Right lung (tissue), 2 donors: ENCODE measurements at regions not wholly inside any gene's neighbourhood (a gene's known extent, or its start where the extent isn't known, plus 50 kb on each side); places are given as distances from the start of the nearest gene placed in this dataset.
A peak's percentile ranks its signal among the peaks of the same experiment; 100 is the strongest.

Source experiments
- DNase-seq, 2 donors: peaks; one replicate each; pipeline ENCODE4 v3.0.0-alpha.2; 2013

DNA sequence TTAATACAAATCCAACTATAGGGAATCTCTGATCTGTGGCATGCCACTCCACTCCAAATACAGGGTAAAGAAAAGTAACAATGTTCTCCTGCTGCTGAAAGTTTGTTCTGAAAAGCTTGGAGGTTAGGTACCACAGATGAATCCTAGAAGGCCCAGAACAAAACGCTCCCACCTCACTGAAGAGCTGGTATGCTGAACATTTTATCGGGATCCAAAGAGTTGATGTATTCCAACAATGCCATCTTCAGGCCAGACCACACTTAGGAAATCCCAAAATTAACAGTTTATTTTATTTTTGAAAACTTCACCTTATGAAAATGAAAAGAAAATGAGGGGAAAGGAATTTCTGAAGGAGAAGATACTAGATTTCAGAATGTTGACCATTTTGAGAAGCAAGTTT is 145.1 kb upstream of the CDH19 start:
- no peak for DNase-seq

DNA sequence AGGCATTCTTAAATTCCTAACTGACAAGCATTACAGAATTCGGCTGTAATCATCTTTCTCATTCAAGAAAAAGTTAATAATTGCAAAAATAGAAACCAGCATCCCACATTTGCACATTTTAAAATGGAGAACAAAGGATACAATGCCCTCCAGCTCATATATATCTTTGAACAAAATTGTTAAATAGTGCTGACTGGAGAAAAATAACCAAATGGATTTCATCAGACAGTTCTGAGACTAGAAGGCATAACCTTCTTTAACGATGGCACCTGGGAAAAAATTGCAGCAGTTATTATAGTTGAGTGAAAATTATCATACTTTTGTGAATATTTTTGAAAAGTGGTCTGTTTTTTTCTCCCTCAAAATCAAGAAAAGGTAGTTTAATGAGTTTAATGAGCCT is 138.9 kb upstream of the CDH19 start:
- no peak for DNase-seq

DNA sequence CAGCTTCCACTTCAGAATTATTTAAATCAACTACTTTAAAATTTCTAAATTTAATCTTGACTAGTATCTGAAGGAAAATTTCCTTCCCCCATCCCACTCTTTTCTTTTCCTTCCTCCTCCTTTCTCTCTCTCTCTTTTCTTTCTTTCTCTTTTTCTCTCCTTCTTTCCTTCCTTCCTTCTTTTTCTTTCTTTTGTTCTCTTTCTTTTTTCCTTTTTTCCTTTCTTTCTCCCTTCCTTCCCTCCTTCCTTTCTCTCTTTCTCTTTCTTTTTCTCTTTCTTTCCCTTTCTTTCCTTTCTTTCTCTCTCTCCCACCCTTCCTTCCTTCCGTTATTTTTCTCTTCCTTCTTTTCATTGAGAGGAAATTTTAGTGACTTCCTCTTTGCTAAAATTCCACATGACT is 132.0 kb upstream of the CDH19 start:
- DNase-seq: no peak

DNA sequence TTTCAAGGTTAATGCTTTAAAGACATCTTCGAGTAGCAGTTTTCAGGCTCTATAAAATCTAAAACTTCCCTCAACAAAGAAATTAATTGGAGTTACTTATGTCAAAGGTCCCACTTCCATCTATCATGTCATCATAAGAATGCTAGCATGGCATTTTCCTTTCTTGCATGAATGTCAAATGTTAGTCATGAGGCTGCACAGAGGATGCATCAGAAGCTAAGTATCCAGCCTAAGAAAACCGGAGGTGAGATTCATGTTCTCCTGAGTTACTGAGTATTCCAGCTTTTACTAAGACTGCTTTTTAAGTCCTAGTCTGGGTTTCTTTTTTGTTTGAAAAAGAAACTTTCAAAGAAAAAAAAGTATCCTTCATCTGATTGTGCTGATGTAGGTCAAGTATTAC is 130.6 kb upstream of the CDH19 start:
- no peak for DNase-seq

DNA sequence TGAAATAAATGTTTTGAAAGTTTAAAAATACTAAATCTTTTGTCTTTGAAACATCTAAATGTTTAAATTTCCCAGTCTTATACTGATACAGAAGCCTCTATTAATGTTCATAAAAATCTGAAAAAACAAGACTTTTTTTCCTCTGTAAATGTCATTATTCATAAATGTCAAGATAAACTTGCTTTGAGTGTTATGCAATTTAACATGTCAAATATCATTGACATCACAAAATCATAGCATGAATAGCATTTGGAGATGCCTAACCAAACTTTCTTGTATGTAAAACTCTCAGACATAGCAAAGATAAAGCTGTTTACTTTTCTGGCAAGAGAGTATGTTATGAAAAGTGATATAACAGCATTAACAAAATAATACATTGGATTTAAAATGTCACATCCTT is 128.0 kb upstream of the CDH19 start:
- DNase-seq: no peak

DNA sequence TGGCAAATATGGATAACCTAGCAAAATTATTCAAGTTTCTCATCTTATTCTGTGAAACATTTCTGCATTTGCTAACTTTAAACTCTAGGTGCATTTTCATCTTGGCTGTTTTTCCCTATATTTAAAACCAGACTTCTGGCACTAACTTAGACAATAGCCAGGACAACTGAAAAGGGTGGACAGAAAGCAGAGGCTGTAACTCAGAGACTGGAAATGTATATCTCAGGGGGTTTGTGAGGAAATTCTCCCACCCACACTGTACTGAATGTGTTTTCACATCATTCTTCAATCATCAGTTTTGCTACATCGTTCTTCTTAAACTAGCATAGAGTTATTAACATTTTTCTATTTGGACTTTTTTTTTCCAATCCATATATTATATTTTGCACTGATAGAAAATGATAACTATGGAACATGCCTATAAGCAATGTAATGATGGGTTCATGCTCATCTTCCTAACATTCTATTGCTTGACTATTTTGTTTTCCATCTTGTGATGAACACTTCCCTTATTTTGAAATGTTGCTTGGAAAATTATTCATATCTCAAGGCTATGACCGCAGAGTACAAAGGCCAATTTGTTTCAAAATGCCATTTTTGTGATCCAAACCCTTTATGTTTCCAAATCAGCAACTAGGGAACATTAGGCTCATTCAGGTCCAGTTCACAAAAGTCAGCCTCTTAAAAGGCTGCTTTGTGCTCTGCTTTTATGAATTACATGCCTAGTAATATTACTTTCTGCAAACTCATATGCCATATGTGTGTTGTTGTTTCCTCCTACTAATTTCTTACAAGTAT is 125.8 kb upstream of the CDH19 start:
- DNase-seq: no peak

DNA sequence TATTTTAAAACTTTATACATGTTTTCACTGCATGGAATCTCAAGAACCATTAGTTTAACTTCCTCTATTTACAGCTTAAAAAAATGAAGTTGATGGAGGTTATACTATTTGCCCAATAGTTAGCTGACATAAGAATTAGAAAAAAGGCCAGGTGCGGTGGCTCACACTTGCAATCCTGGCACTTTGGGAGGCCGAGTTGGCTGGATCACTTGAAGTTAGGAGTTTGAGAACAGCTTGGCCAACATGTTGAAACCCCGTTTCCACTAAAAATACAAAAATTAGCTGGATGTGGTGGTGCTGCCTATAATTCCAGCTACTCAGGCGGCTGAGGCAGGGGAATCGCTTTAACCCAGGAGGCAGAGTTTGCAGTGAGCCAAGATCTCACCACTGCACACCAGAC is 125.1 kb upstream of the CDH19 start:
- no peak for DNase-seq

DNA sequence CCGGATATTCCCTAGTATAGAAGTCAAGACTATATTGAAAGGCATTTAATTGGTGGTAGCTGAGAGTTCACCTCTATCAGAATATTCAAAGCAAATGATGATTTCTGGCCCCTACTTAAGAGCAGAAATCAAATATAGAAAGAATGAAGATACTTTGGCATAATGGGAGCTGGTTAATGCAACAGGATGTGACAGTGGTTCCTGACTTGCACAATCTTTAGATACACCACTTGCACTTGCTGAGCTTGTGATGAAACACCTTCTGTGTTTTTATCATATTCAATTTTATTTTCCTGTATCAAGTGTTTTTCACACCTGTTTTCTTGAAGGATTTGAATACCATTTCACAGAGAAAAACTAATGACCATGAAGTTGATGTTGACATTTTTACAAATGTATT is 124.1 kb upstream of the CDH19 start:
- DNase-seq: no peak

DNA sequence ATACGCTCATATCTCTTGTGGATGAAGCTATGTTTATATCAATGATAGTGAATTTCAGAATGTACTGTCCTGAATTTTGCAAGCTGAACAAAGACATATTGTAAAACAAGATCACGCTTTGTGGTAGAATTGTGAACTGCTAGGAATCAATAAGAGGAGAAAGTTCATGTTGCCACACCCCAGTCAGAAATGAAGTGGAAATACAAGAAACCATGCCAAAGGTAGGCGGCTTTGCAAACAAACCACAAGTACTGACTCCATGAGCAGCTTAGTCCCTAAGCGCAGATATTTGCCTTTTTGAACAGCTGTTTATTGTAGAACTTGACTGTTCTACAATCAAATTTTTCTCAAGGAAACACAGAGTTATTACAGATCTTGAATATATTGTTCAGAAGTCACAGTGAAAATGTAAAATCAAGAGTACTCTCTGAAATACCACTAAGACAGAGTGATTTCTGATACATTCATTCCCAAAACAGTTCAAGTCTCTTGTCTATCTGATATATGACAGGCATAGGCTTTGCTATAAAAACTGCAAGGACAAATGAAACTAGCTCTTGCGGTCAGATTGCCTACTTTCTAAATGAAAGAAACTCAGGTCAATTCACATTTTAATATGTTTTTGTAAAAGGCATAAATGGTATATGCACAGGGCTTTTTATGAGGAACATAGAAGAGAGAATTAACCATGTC is 120.9 kb upstream of the CDH19 start:
- DNase-seq: peak; percentile 43 to 45

DNA sequence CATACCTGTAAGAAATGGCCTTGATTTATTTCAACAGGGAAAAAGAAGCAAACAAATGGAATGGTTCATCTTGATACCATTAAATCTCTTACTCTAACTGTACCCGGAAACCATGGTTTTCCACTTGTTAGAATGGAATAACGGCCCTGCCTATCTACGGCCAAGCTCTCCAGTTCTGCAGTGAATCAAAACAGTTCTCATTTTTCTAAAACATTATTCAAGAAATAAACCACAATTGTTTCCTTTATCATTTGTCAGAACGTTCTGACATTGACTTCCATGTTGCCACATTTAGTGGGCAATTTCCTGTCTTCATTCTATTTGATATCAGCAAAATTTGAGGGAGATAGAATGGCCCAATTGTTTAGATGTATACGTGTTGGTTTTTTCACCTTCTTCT is 118.8 kb upstream of the CDH19 start:
- DNase-seq: no peak

DNA sequence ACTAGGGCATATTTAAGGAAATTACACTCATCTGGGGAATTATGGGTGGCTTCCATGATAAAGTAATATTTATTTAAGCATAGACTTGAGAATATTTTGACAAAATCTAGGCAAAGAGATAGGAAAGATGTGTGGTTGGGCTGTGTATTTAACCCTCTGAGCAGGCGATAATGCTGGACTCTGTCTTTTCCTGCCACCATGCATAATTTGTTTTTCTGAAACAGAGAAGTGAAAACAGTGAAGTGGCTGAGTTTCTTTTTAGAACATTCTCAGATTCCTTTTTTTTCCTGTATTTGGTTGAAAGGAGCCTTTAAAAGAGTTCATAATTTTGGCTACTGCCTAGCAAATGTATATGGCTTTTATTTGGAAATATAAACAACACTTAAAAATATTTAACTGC is 104.8 kb upstream of the CDH19 start:
- DNase-seq: no peak

DNA sequence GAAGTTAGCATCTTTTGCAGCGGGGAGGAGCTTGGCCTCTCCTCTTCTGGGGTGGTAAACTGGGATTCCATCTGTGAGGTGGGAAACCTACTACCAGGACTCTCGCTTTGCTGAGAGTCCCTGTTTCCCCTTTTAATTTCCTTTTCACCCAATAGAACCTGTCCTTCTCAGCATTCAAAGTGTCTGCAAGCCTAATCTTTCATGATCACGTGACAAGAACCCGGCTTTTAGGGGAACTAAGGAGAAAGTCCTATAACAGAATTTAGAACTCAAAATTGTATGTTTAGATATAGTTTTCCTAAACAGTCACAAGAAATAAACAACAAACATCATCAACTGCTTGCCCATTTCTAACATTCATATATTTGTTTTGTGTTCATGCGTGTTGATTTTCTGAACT is 103.6 kb upstream of the CDH19 start:
- no peak for DNase-seq

DNA sequence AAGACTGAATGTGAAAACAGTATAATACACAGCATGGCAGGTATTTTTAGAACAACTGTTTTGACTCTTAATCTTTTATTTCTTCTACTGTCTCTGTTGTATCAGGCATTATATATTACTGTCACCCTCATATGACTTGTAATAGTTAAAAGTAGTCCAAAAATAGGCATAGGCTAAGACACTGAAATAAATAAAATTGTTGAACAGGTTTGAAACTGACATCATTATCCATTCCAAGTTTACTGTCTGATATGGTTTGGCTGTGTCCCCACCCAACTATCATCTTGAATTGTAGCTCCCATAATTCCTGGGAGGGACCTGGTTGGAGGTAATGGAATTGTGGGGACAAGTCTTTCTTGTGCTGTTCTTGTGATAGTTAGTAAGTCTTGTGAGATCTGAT is 91.4 kb upstream of the CDH19 start:
- no peak for DNase-seq

DNA sequence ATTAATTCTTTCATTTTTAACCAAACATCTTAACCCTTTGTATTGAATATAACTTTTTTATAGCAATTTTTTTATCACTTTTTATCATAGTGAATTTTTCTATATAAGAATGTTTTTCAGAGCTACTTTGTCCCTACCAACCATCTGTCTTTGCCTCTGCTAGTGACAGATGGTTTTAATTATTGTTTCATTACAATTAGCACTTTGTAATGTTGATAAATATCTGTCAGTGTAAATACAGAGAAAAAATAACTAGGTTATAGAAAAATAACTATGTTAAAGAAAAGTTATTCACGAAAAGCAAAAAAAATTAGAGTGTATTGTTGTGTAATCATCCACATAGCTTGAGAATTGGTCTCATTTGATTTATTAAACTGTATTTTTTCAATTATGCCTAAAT is 91.0 kb upstream of the CDH19 start:
- DNase-seq: no peak

DNA sequence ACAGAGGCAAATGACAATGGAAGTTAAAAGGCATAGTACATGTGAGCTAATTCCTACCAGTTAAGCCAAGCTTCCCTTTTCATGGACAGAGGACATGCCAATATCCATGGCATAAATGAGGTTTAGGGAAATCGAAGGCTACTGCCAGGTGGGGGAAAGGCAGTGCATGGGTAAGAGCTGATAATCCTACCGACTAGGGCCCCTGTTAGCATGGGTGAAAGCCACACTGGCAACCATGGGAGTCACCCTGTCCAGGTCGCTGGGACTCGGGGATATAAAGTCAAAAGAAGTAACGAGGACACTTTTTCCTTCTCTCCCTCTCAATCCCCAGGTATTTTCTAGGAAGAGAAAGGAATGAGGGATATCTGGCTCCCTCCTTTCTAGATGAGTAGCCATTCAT is 83.7 kb upstream of the CDH19 start:
- DNase-seq: no peak

DNA sequence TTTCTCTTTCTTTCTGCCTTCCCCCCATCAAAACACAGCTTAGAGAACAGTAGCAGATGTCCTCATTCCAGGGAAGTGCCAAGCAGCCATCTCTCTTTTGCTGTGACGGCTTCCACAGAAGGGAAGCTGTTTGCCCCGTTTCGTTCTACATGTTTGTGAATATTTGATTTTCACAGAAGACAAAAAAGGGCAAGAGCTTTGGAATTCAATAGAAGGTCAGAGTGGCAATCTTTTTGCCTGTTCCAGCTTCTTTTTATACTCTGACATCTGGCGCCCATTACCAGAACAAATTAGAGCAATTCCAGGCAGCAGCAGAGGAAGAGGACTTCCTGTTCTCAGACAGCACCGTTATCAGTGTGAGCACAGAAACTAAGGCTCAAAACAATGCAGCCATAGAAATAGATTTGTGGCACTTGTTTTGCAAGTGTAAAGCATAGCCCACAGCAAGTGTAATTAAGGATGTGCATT is 79.0 kb upstream of the CDH19 start:
- DNase-seq: peak in 1 of 2 donors; percentile 1

DNA sequence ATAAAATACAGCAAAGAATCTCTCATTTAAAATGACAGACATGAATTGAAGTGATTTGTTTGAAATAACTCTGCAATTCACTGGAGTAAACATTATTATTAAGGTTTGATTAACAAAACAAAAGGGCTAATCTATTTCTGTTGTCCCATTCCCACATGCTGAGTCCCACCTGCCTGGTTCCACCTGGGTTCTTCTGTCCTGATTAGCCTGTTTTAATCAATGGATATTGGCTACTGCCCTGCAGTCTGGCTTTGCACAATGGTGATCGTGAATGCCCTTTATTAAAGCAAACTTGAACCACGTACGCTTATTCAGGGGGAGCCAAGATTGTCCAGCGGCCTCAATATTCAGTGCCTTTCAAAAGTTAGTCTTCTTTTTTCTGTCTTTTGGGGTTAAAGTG is 72.8 kb upstream of the CDH19 start:
- no peak for DNase-seq

DNA sequence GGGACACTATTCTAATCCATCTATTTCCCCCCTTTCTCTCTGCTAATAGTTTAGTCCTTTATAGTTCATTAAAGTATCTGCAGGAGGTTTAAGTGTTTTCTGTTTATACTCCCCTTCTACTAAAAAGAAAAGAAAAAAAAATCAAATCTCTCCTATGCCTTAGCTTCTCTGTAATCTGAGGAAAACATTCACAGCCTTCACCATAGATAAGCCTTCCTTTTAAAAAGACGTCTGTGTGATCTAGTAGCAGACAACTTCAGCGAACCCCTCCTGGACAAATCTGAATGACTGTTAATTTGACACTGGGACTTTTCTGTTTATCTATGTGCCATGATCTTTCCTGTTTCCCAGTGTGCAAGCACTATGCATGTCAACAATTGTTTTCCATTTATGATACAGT is 70.4 kb upstream of the CDH19 start:
- DNase-seq: no peak

DNA sequence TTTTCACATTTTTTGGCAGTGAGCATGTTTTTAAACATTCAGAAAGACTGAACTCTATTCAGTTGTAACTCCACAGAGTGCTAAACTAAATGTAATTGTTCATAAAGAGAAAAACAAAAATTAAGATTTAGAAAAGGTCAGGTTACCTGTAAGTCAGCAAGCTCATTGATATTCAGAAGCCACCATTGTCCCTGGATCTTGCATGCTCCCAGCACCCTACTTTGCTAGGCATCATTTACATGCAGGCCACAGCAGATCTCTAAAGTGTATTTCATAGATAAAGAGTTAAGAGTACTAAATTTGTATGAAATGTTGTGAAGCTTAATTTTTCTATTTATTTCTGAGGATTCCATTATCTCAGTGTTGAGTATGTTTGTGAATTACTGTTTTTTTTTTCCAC is 64.8 kb upstream of the CDH19 start:
- DNase-seq: no peak

DNA sequence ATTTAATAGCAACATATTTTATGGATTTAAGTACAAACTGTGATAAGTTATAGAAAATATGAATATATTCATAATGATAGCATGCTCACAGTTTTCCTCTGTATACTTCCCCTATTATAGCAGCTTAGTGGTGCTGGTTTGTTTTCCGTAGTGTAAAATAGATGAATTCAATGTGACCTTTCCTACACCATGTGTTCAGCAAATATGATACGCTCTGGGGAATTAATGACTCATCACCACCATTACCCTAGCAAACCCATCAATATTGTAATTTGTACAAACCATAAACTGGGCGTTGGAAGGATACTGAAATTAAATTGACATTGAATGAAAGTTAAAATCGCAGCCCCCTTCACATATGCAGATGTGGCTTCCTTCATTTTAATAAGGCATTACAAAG is 58.7 kb upstream of the CDH19 start:
- DNase-seq: no peak

DNA sequence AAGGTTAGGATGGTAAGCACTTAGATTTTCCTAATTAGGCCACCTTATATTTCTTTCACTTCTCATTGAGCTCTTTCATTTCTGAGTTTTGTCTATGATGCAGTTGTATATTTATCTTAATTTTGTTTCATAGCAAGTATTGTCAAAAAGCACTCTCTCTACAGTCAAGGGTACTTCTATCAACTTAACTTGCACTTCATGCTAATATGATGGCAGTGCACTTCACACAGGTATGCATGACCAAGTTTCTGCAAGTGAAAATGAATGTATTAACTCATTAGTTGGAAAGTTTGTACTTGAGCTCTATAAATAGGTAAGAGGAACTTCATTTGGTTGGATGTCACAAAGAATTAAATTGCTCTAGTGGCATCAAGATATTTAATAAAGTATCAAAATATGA is 51.5 kb upstream of the CDH19 start:
- peak in 1 of 2 donors; percentile 3 for DNase-seq
